GM12878 (cell line): ENCODE measurements at regions not wholly inside any gene's neighbourhood (a gene's known extent, or its start where the extent isn't known, plus 50 kb on each side); places are given as distances from the start of the nearest gene placed in this dataset.
"Not testable (repeated sequence)": the region's sequence is repeated elsewhere in the genome, so short reads cannot be mapped to it uniquely, and the experiment has no call there.

Experiments used
- ATAC-seq: fragments of 200-7000 bp; cut with Tn5 transposase; 3 replicates; pipeline ENCODE4 v1.9.1; 2020; ENCODE audit warnings: mild to moderate bottlenecking, moderate library complexity
- BruUV-seq: library from RNA; stranded (reverse); fragments of 400-500 nt; replicated peaks from 2 replicates; lab custom pipeline; 2021; lab: Mats Ljungman, UMichigan
- CTCF ChIA-PET: fragments of 300-600 bp; sonication (Branson Sonifier 250); formaldehyde crosslinking; extraction: SDS; loops from one replicate; lab custom pipeline; 2021; ENCODE audit warnings: inconsistent platforms; lab: Yijun Ruan, JAX
- POLR2A ChIA-PET: fragments of 350-600 bp; formaldehyde crosslinking; extraction: SDS; loops from one replicate; lab custom pipeline; 2021; ENCODE audit warnings: inconsistent platforms; lab: Charles Lee
- RAD21 ChIA-PET: fragments of 300-600 bp; sonication (Branson Sonifier 250); formaldehyde crosslinking; loops from one replicate; lab custom pipeline; 2023; ENCODE audit warnings: antibody characterized with exemption; ENCODE audit not compliant: unreplicated experiment; lab: Charles Lee
- SMC1A ChIA-PET: fragments of 300-600 bp; sonication (Branson Sonifier 250); formaldehyde crosslinking; loops from one replicate; lab custom pipeline; 2023; ENCODE audit not compliant: unreplicated experiment, uncharacterized antibody; lab: Charles Lee
- DNase-seq: peaks from one replicate; pipeline ENCODE4 v3.0.0-alpha.2; 2011; ENCODE audit warnings: low read depth, low spot score
- FAIRE-seq: peaks from 3 replicates; lab custom pipeline; 2011; peaks lifted over from hg19 to GRCh38; lab: Jason Lieb, UNC
- H2AFZ ChIP-seq: 2 replicates; pipeline ENCODE4 v1.6.0; 2011; ENCODE audit warnings: low read depth, low read length, control low read depth; ENCODE audit not compliant: control insufficient read depth
- H3K27ac ChIP-seq: 2 replicates; pipeline ENCODE4 v1.5.1; 2011; ENCODE audit warnings: control low read depth; ENCODE audit not compliant: control insufficient read depth, insufficient read depth
- H3K27me3 ChIP-seq, 2 experiments: replicated peaks in 1 of 2; 2 replicates each; pipeline versions ENCODE4 v1.6.0 to v1.6.1; 2011; ENCODE audit warnings: low read length in 1 of 2; ENCODE audit not compliant: control insufficient read depth in 2 of 2, insufficient read depth in 2 of 2
- H3K36me3 ChIP-seq, 2 experiments: 2 replicates each; pipeline ENCODE4 v1.5.1; 2011; ENCODE audit warnings: low read length in 1 of 2; ENCODE audit not compliant: control insufficient read depth in 2 of 2, insufficient read depth in 2 of 2
- H3K4me1 ChIP-seq: 2 replicates; pipeline ENCODE4 v1.6.1; 2011; ENCODE audit warnings: mild to moderate bottlenecking, low read length, moderate library complexity, mixed read lengths; ENCODE audit not compliant: control insufficient read depth, insufficient read depth
- H3K4me2 ChIP-seq: 2 replicates; pipeline ENCODE4 v1.6.0; 2011; ENCODE audit warnings: control low read depth; ENCODE audit not compliant: control insufficient read depth, insufficient read depth
- H3K4me3 ChIP-seq: fragments of 200-600 bp; sonication (generic); 2 replicates; pipeline ENCODE4 v1.5.1; 2016
- H3K79me2 ChIP-seq: 2 replicates; pipeline ENCODE4 v1.6.0; 2011; ENCODE audit warnings: low read length; ENCODE audit not compliant: control insufficient read depth, insufficient read depth
- H3K9ac ChIP-seq: 2 replicates; pipeline ENCODE4 v1.8.0; 2011; ENCODE audit warnings: low read length, control low read depth, mixed read lengths; ENCODE audit not compliant: control insufficient read depth, insufficient read depth
- H3K9me3 ChIP-seq: replicated peaks from 3 replicates; pipeline ENCODE4 v1.5.1; 2011; ENCODE audit warnings: mild to moderate bottlenecking, low read length; ENCODE audit not compliant: control insufficient read depth, insufficient read depth
- H4K20me1 ChIP-seq: 2 replicates; pipeline ENCODE4 v1.6.0; 2011; ENCODE audit not compliant: control insufficient read depth, insufficient read depth
- ATF7 ChIP-seq: fragments of 450-650 bp; IDR thresholded peaks from 2 replicates; pipeline ENCODE4 v1.6.1; 2016; ENCODE audit warnings: low read depth, mild to moderate bottlenecking
- BRCA1 ChIP-seq: IDR thresholded peaks from 2 replicates; pipeline ENCODE4 v1.6.1; 2011; ENCODE audit warnings: low read depth, low read length, improper control_type of control experiment
- CBX3 ChIP-seq: fragments of 200-600 bp; sonication (generic); IDR thresholded peaks from 2 replicates; pipeline ENCODE4 v1.6.1; 2016; ENCODE audit warnings: low read depth, borderline replicate concordance
- SPI1 ChIP-seq: IDR thresholded peaks from 2 replicates; pipeline ENCODE4 v1.6.1; 2011; ENCODE audit warnings: low read depth, mild to moderate bottlenecking, low read length, moderate library complexity, borderline replicate concordance; ENCODE audit not compliant: insufficient read depth
- ZSCAN29 ChIP-seq: fragments of 450-650 bp; IDR thresholded peaks from 2 replicates; pipeline ENCODE4 v1.6.1; 2017; ENCODE audit warnings: mild to moderate bottlenecking, moderate library complexity
- WGBS: methylation state at CpG from one replicate; pipeline ENCODE4 v1.1.6; 2016; ENCODE audit warnings: low lambda C conversion rate; ENCODE audit not compliant: insufficient replicate concordance, insufficient coverage; ENCODE audit errors: missing lambda C conversion rate; 5-methylcytosine and 5-hydroxymethylcytosine counted together
- in situ Hi-C: fragments of 300-500 bp; cut with MboI; formaldehyde crosslinking; loops from 9 replicates; pipeline ENCODE4 v1.14.3; 2018; ENCODE audit warnings: mixed read lengths
- intact Hi-C: fragments of 100-400 bp; cut with micrococcal nuclease; formaldehyde crosslinking; loops from one replicate; pipeline ENCODE4 v1.14.2; 2022; ENCODE audit not compliant: unreplicated experiment
- TF ChIP-seq, protein P1 (sequence below): IDR thresholded peaks from 2 replicates; pipeline ENCODE4 v1.6.1; 2012; ENCODE audit warnings: low read depth, low read length, improper control_type of control experiment

DNA sequence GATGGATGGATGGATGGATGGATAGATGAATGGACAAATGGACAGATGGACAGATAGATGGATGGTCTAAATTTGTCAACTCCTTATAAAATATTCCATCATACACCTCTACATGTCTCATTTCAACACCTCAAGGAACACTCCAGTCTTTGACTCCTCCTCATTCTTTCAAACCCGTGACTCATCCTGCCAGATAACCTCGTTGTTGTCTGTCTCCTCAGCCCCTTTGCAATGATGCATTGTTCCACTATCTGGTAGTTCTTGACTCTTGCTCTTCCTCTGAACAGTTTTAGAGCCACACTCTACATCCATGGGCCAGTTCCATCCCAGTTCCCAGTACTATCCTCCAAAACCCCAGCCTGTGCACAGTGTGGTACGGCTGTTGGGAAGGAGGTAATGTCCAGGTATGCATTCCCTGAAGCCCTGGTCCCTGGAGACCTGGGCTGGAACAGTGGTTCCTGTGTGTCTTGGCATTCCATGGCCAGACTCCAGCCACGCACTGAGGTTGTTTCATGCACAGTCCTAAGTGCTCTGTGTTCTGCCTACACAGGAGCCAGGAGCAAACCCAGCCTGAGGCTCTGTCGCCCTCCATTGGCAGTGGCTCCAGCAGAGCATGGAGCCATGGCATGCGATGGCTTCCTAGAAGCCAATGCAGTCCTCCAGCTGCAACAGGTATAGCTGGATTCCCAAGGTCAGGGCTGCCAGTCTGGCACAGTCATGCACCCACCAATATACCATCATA lies 105.7 kb downstream of the C17orf67 start:
- Histone ChIP-seq H3K9me3 (no peaks in the 10 kb centered on the region), H3K79me2 (no peaks in the 10 kb centered on the region), H3K36me3 (no peaks in the 10 kb centered on the region), H3K9ac (no peak overlapping the region), H3K4me1 (no peaks in the 10 kb centered on the region), H3K27ac (no peak overlapping the region), H3K4me3 (no peak overlapping the region), H3K4me2 (no peak overlapping the region), H3K27me3 (peaks cover 2 to 4% of the 10 kb centered on the region in 2 experiments; a peak in 2 of 4 replicates), H2AFZ (no peak overlapping the region), H4K20me1 (no peaks in the 10 kb centered on the region)
- BruUV-seq = no TSS peak
- TF ChIP-seq ATF7 = no peak
- TF ChIP-seq SPI1 = no peak
- TF ChIP-seq CBX3 = no peak
- TF ChIP-seq, protein P1, sequence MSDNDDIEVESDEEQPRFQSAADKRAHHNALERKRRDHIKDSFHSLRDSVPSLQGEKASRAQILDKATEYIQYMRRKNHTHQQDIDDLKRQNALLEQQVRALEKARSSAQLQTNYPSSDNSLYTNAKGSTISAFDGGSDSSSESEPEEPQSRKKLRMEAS = no peak
- no peak for TF ChIP-seq BRCA1
- TF ChIP-seq ZSCAN29 = no peak
- intact Hi-C loops (no loop called here), in situ Hi-C loops (no loop called here)
- ATAC-seq (no peak), DNase-seq (no peak), FAIRE-seq (no peak)
- ChIA-PET POLR2A (no interaction called here), CTCF (no interaction called here), SMC1A (no interaction called here), RAD21 (no interaction called here)
- 14% methylated on average over 6 of the region's 6 CpGs for WGBS

DNA sequence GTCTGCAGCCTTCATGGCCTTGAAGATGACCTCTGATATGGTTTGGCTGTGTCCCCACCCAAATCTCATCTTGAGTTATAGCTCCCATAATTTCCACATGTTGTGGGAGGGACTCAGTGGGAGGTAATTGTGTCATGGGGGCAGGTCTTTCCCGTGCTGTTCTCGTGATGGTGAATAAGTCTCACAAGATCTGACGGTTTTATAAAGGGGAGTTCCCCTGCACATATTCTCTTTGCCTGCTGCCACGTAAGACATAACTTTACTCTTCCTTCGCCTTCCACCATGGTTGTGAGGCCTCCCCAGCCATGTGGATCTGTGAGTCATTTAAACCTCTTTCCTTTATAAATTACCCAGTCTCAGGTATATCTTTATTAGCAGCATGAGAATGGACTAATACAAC lies 102.6 kb downstream of the C17orf67 start:
- H3K4me1 ChIP-seq, POLR2A ChIA-PET, intact Hi-C loops, H2AFZ ChIP-seq, H4K20me1 ChIP-seq, BruUV-seq, FAIRE-seq, in situ Hi-C loops, H3K4me2 ChIP-seq, ATAC-seq, DNase-seq, H3K27me3 ChIP-seq, H3K36me3 ChIP-seq, H3K4me3 ChIP-seq, H3K9ac ChIP-seq, H3K27ac ChIP-seq, H3K9me3 ChIP-seq, RAD21 ChIA-PET, H3K79me2 ChIP-seq, SMC1A ChIA-PET: not testable (repeated sequence)
- CTCF ChIA-PET = interaction anchor here (2.3 kb wide), 1 partner anchor 15 kb away, joined by 13 read pairs; no protein-coding TSS in a partner anchor
- WGBS = 1% methylated on average over 5 of the region's 5 CpGs
